ENCODE measurements at regions not wholly inside any gene's neighbourhood (a gene's known extent, or its start where the extent isn't known, plus 50 kb on each side); places are given as distances from the start of the nearest gene placed in this dataset.

- Histone ChIP-seq H4K91ac (ENCODE audit: insufficient read length, low read depth, low read length) (no peak overlapping the region), H2BK12ac (ENCODE audit: insufficient read length, low read depth, low read length) (no peak overlapping the region), H3K23me2 (ENCODE audit: insufficient read length, low read depth, low read length, poor library complexity, severe bottlenecking) (no peaks in the 10 kb centered on the region), H3K18ac (ENCODE audit: insufficient read length, low read depth, low read length) (no peak overlapping the region), H2BK20ac (ENCODE audit: low read depth, low read length, poor library complexity, severe bottlenecking) (no peak overlapping the region), H3K9me3 (ENCODE audit: control insufficient read depth, low read depth, low read length) (no peaks in the 10 kb centered on the region), H3K79me2 (ENCODE audit: insufficient read depth, low read length) (peaks cover 34% of the 10 kb centered on the region; the same call in 1 of the 2 replicates), H2BK15ac (ENCODE audit: low read depth, low read length) (no peak overlapping the region), H3K56ac (ENCODE audit: insufficient read length, low read depth, low read length) (no peak overlapping the region), H3K4ac (ENCODE audit: low read depth, low read length) (no peak overlapping the region), H3K9ac (ENCODE audit: extremely low read depth, insufficient read length, low read length) (no peak overlapping the region), H2AFZ (ENCODE audit: low read length) (no peak overlapping the region), H3K79me1 (ENCODE audit: insufficient read depth, low read depth, low read length, poor library complexity, severe bottlenecking) (peaks cover 3% of the 10 kb centered on the region), H4K5ac (ENCODE audit: insufficient read length, low read depth, low read length) (no peak overlapping the region), H3K4me2 (ENCODE audit: insufficient read depth, insufficient read length, low read length) (no peak overlapping the region), H3K27ac (ENCODE audit: insufficient read length, low read depth, low read length) (no peak overlapping the region), H4K20me1 (ENCODE audit: control insufficient read depth, insufficient read depth, insufficient read length) (no peaks in the 10 kb centered on the region), H3K4me1 (ENCODE audit: insufficient read depth, low read length) (peaks cover 17% of the 10 kb centered on the region; the same call in 1 of the 2 replicates), H3K27me3 (ENCODE audit: insufficient read depth, low read length) (no peaks in the 10 kb centered on the region), H3T11ph (ENCODE audit: low read length) (no peak overlapping the region), H2BK120ac (ENCODE audit: low read depth, low read length, poor library complexity, severe bottlenecking) (no peak overlapping the region), H2BK5ac (ENCODE audit: insufficient read length, low read length) (no peak overlapping the region), H3K23ac (ENCODE audit: insufficient read length, low read depth, low read length) (no peak overlapping the region), H3K14ac (ENCODE audit: insufficient read depth, low read length) (no peak overlapping the region), H4K8ac (replicated peaks; ENCODE audit: insufficient read length, low read depth, low read length) (no peak overlapping the region), H2AK5ac (ENCODE audit: insufficient read length, low read length) (no peak overlapping the region)
- Mint-ChIP-seq H3K4me1 (peaks cover 49 to 73% of the 10 kb centered on the region in 2 experiments), H3K27me3 (ENCODE audit: low read depth) (no peaks in the 10 kb centered on the region; the same call in 1 of the 2 replicates), H3K27ac (peak overlapping the region in 1 of 3 experiments; percentile 56; a peak in 1 of 7 replicates), H3K36me3 (ENCODE audit: insufficient read depth in 1 of 3, low read depth in 3 of 3) (peaks cover 34 to 62% (median 53%) of the 10 kb centered on the region in 3 experiments), H3K9me3 (peaks cover 61 to 67% of the 10 kb centered on the region in 2 experiments), H3K4me3 (no peak overlapping the region)
- DNase-seq = no peak
- TF ChIP-seq, protein P1, sequence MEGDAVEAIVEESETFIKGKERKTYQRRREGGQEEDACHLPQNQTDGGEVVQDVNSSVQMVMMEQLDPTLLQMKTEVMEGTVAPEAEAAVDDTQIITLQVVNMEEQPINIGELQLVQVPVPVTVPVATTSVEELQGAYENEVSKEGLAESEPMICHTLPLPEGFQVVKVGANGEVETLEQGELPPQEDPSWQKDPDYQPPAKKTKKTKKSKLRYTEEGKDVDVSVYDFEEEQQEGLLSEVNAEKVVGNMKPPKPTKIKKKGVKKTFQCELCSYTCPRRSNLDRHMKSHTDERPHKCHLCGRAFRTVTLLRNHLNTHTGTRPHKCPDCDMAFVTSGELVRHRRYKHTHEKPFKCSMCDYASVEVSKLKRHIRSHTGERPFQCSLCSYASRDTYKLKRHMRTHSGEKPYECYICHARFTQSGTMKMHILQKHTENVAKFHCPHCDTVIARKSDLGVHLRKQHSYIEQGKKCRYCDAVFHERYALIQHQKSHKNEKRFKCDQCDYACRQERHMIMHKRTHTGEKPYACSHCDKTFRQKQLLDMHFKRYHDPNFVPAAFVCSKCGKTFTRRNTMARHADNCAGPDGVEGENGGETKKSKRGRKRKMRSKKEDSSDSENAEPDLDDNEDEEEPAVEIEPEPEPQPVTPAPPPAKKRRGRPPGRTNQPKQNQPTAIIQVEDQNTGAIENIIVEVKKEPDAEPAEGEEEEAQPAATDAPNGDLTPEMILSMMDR (conservative IDR thresholded peaks at IDR 0.05) = no peak
- WGBS (ENCODE audit: extremely low coverage, insufficient read length, low lambda C conversion rate) = no CpG with 5 or more reads among the region's 5 CpGs
Observed at GRCh38 chrX:45788315-45788714, 587.6 kb upstream of the DIPK2B start.
